Activated CD4-positive, alpha-beta memory T cell treated with anti-CD3 and anti-CD28 coated beads, Interleukin-2, amount 10 ng/mL, durations not matched to agents 7 days and 5 days (primary cell): ENCODE measurements at regions not wholly inside any gene's neighbourhood (a gene's known extent, or its start where the extent isn't known, plus 50 kb on each side); places are given as distances from the start of the nearest gene placed in this dataset.
A peak's percentile ranks its signal among the peaks of the same experiment; 100 is the strongest.

ENCODE experiments used
- CTCF ChIA-PET: fragments of 350-600 bp; sonication (Branson Sonifier 250); formaldehyde crosslinking; loops from one replicate; lab custom pipeline; 2021; ENCODE audit warnings: antibody characterized with exemption, inconsistent platforms; lab: Charles Lee
- POLR2A ChIA-PET: fragments of 350-600 bp; sonication (Branson Sonifier 250); formaldehyde crosslinking; loops from one replicate; lab custom pipeline; 2021; ENCODE audit warnings: antibody characterized with exemption; lab: Charles Lee
- DNase-seq: peaks from one replicate; pipeline ENCODE4 v3.0.0-alpha.2; 2020
- H3K27ac Mint-ChIP-seq: one replicate; pipeline ENCODE4 v1.8.0; 2021; ENCODE audit warnings: mild to moderate bottlenecking, mixed read lengths
- H3K27me3 Mint-ChIP-seq: one replicate; pipeline ENCODE4 v1.8.0; 2021; ENCODE audit warnings: mixed read lengths
- H3K36me3 Mint-ChIP-seq: one replicate; pipeline ENCODE4 v1.8.0; 2021; ENCODE audit warnings: low read depth, mixed read lengths
- H3K4me1 Mint-ChIP-seq: one replicate; pipeline ENCODE4 v1.8.0; 2021; ENCODE audit warnings: mixed read lengths
- H3K4me3 Mint-ChIP-seq: one replicate; pipeline ENCODE4 v1.8.0; 2021; ENCODE audit warnings: mild to moderate bottlenecking, mixed read lengths
- H3K9me3 Mint-ChIP-seq: one replicate; pipeline ENCODE4 v1.8.0; 2021; ENCODE audit warnings: mixed read lengths

GRCh38 chr4:82201805-82202641, 171.8 kb downstream of the HNRNPD start:
- no peaks in the 10 kb centered on the region for H3K36me3 Mint-ChIP-seq
- no peak overlapping the region for H3K4me3 Mint-ChIP-seq
- H3K4me1 Mint-ChIP-seq: no peaks in the 10 kb centered on the region
- CTCF ChIA-PET: interaction anchor here (0.9 to 2.1 kb wide), 3 partner anchors 357 to 797 kb away, joined by 3 to 10 read pairs (median 9); no protein-coding TSS in a partner anchor
- DNase-seq: peak; percentile 37
- POLR2A ChIA-PET: no interaction called here
- H3K9me3 Mint-ChIP-seq: no peaks in the 10 kb centered on the region
- H3K27me3 Mint-ChIP-seq: peaks cover 5% of the 10 kb centered on the region
- no peak overlapping the region for H3K27ac Mint-ChIP-seq

GRCh38 chr4:82201303-82201702, 172.5 kb downstream of the HNRNPD start:
- Mint-ChIP-seq H3K4me1 (no peaks in the 10 kb centered on the region), H3K9me3 (no peaks in the 10 kb centered on the region), H3K4me3 (no peak overlapping the region), H3K27ac (no peak overlapping the region), H3K27me3 (peaks cover 4% of the 10 kb centered on the region), H3K36me3 (no peaks in the 10 kb centered on the region)
- POLR2A ChIA-PET: no interaction called here
- no peak for DNase-seq
- CTCF ChIA-PET: interaction anchor here (0.9 to 2.1 kb wide), 3 partner anchors 356 to 796 kb away, joined by 3 to 10 read pairs (median 9); no protein-coding TSS in a partner anchor

- Mint-ChIP-seq H3K36me3 (no peaks in the 10 kb centered on the region), H3K4me3 (no peak overlapping the region), H3K27me3 (peaks cover 4% of the 10 kb centered on the region), H3K4me1 (no peaks in the 10 kb centered on the region), H3K9me3 (no peaks in the 10 kb centered on the region), H3K27ac (no peak overlapping the region)
- no peak for DNase-seq
- ChIA-PET CTCF (no interaction called here), POLR2A (no interaction called here)
These were observed 173.7 kb downstream of the HNRNPD start for GRCh38 chr4:82200046-82200445.

- H3K36me3 Mint-ChIP-seq: no peaks in the 10 kb centered on the region
- H3K27ac Mint-ChIP-seq: no peak overlapping the region
- ChIA-PET POLR2A (no interaction called here), CTCF (no interaction called here)
- H3K4me3 Mint-ChIP-seq: no peak overlapping the region
- DNase-seq: no peak
- peaks cover 1% of the 10 kb centered on the region for H3K9me3 Mint-ChIP-seq
- no peaks in the 10 kb centered on the region for H3K4me1 Mint-ChIP-seq
- peaks cover 2% of the 10 kb centered on the region for H3K27me3 Mint-ChIP-seq
These were observed 179.5 kb downstream of the HNRNPD start for GRCh38 chr4:82194329-82194728.

GRCh38 chr4:82192017-82192673, 181.6 kb downstream of the HNRNPD start:
- H3K36me3 Mint-ChIP-seq: no peaks in the 10 kb centered on the region
- no peak overlapping the region for H3K4me3 Mint-ChIP-seq

GRCh38 chr4:82181789-82182188, 192.0 kb downstream of the HNRNPD start:
- H3K9me3 Mint-ChIP-seq: no peaks in the 10 kb centered on the region

More at GRCh38 chr4:82192017-82192673, 181.6 kb downstream of the HNRNPD start:
- Mint-ChIP-seq H3K27me3 (no peaks in the 10 kb centered on the region), H3K9me3 (peaks cover 9% of the 10 kb centered on the region), H3K27ac (no peak overlapping the region), H3K4me1 (no peaks in the 10 kb centered on the region)
- ChIA-PET POLR2A (no interaction called here), CTCF (interaction anchor here (0.7 kb wide), 1 partner anchor 465 kb away, joined by 4 read pairs; no protein-coding TSS in a partner anchor)
- DNase-seq: no peak

GRCh38 chr4:82172186-82172585, 201.6 kb downstream of the HNRNPD start:
- Mint-ChIP-seq H3K36me3 (no peaks in the 10 kb centered on the region), H3K27me3 (no peaks in the 10 kb centered on the region), H3K27ac (no peak overlapping the region), H3K4me1 (no peaks in the 10 kb centered on the region), H3K9me3 (peaks cover 3% of the 10 kb centered on the region), H3K4me3 (no peak overlapping the region)
- DNase-seq: no peak
- ChIA-PET POLR2A (no interaction called here), CTCF (no interaction called here)

More at GRCh38 chr4:82181789-82182188, 192.0 kb downstream of the HNRNPD start:
- no peak for DNase-seq
- no peaks in the 10 kb centered on the region for H3K4me1 Mint-ChIP-seq
- peaks cover 2% of the 10 kb centered on the region for H3K27me3 Mint-ChIP-seq
- ChIA-PET CTCF (no interaction called here), POLR2A (no interaction called here)
- no peak overlapping the region for H3K27ac Mint-ChIP-seq
- no peaks in the 10 kb centered on the region for H3K36me3 Mint-ChIP-seq
- H3K4me3 Mint-ChIP-seq: no peak overlapping the region

GRCh38 chr4:82171531-82172155, 202.1 kb downstream of the HNRNPD start:
- H3K36me3 Mint-ChIP-seq: no peaks in the 10 kb centered on the region
- ChIA-PET POLR2A (no interaction called here), CTCF (no interaction called here)
- no peak overlapping the region for H3K4me3 Mint-ChIP-seq
- no peaks in the 10 kb centered on the region for H3K4me1 Mint-ChIP-seq
- no peak overlapping the region for H3K27ac Mint-ChIP-seq
- no peak for DNase-seq
- H3K27me3 Mint-ChIP-seq: no peaks in the 10 kb centered on the region
- peaks cover 3% of the 10 kb centered on the region for H3K9me3 Mint-ChIP-seq

GRCh38 chr4:82149750-82150149, 224.0 kb downstream of the HNRNPD start:
- no peak for DNase-seq
- POLR2A ChIA-PET: no interaction called here
- H3K27me3 Mint-ChIP-seq: no peaks in the 10 kb centered on the region
- no peaks in the 10 kb centered on the region for H3K4me1 Mint-ChIP-seq
- no peaks in the 10 kb centered on the region for H3K36me3 Mint-ChIP-seq
- H3K27ac Mint-ChIP-seq: no peak overlapping the region
- CTCF ChIA-PET: no interaction called here
- H3K9me3 Mint-ChIP-seq: peaks cover 4% of the 10 kb centered on the region
- H3K4me3 Mint-ChIP-seq: no peak overlapping the region

- Mint-ChIP-seq H3K4me1 (no peaks in the 10 kb centered on the region), H3K27ac (no peak overlapping the region), H3K4me3 (no peak overlapping the region), H3K9me3 (no peaks in the 10 kb centered on the region), H3K27me3 (no peaks in the 10 kb centered on the region), H3K36me3 (no peaks in the 10 kb centered on the region)
- POLR2A ChIA-PET: no interaction called here
- CTCF ChIA-PET: no interaction called here
- DNase-seq: no peak
These were observed 227.9 kb downstream of the HNRNPD start for GRCh38 chr4:82145850-82146249.

- no peaks in the 10 kb centered on the region for H3K27me3 Mint-ChIP-seq
- CTCF ChIA-PET: no interaction called here
- no peak overlapping the region for H3K27ac Mint-ChIP-seq
- no peak for DNase-seq
- H3K9me3 Mint-ChIP-seq: peaks cover 4% of the 10 kb centered on the region
- POLR2A ChIA-PET: no interaction called here
- no peaks in the 10 kb centered on the region for H3K36me3 Mint-ChIP-seq
- peaks cover 14% of the 10 kb centered on the region for H3K4me1 Mint-ChIP-seq
- no peak overlapping the region for H3K4me3 Mint-ChIP-seq
These were observed 233.4 kb downstream of the HNRNPD start for GRCh38 chr4:82140422-82140821.

- no peaks in the 10 kb centered on the region for H3K27me3 Mint-ChIP-seq
- no peak overlapping the region for H3K4me3 Mint-ChIP-seq
- H3K4me1 Mint-ChIP-seq: peaks cover 14% of the 10 kb centered on the region
- no peaks in the 10 kb centered on the region for H3K36me3 Mint-ChIP-seq
- no peak for DNase-seq
- H3K27ac Mint-ChIP-seq: no peak overlapping the region
- ChIA-PET POLR2A (no interaction called here), CTCF (interaction anchor here (1.3 kb wide), 1 partner anchor 146 kb away, joined by 3 read pairs; no protein-coding TSS in a partner anchor)
- H3K9me3 Mint-ChIP-seq: peaks cover 4% of the 10 kb centered on the region
These were observed 234.5 kb downstream of the HNRNPD start for GRCh38 chr4:82139287-82139686.

GRCh38 chr4:82138374-82138773, 235.4 kb downstream of the HNRNPD start:
- no peak for DNase-seq
- Mint-ChIP-seq H3K4me1 (peaks cover 14% of the 10 kb centered on the region), H3K36me3 (no peaks in the 10 kb centered on the region), H3K4me3 (no peak overlapping the region), H3K9me3 (peaks cover 4% of the 10 kb centered on the region), H3K27me3 (no peaks in the 10 kb centered on the region), H3K27ac (no peak overlapping the region)
- ChIA-PET POLR2A (no interaction called here), CTCF (interaction anchor here (1.3 kb wide), 1 partner anchor 147 kb away, joined by 3 read pairs; no protein-coding TSS in a partner anchor)
